ENCODE measurements at regions not wholly inside any gene's neighbourhood (a gene's known extent, or its start where the extent isn't known, plus 50 kb on each side); places are given as distances from the start of the nearest gene placed in this dataset.

DNA sequence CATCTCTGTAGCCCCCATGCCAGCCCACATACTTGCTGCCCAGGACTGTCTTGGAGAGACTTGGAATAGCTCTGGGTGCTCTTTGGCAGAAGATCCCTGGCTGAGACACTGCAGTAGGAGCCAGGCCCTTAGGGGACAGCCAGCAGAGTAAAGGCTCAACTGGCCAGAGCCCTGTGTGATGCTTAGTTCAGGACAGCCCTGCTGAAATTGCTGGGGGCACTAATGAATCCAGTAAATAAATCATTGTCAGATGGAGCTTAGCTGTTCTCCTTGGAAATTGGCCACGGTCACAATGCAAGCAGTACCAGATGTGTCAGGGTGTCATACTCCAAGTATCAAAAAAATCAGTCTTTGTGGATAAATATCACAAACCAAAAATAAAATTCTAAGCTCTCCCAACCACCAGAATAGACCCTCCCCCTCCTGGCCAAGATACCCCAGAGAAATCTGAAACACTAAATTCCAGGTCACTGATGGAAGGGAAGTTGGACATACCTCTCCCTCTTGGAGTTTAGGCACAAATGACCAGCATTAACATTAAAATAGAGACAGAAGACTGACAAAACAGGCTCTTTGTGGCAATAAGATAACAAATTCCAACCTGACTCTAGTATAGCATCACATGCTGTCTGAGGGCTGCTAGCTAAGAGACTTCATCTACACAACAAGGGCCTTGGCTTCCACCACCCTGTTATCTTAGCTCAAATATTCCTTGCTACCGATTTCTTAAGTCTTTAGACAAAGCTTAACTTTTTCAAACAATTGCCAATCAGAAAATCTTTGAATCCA is 83.2 kb upstream of the DNAH14 start:
- ChIA-PET POLR2A (no interaction called here), CTCF (interaction anchor here (0.6 to 2.2 kb wide), 2 partner anchors 333 to 1595 kb away, joined by 9 to 15 read pairs; no protein-coding TSS in a partner anchor)
- H3K9me3 ChIP-seq (ENCODE audit: control insufficient read depth, insufficient read depth, low read length), result peaks cover 4% of the 10 kb centered on the region; the same call in 1 of the 2 replicates
- no peaks in the 10 kb centered on the region for H3K27me3 ChIP-seq (ENCODE audit: control insufficient read depth, insufficient read depth, low read length)
- no peak overlapping the region for H3K4me3 ChIP-seq (ENCODE audit: low read depth, low read length)
- H3K27ac ChIP-seq (ENCODE audit: low read depth, low read length), result no peak overlapping the region
- DNase-seq (ENCODE audit: low read depth, low spot score), result no peak
- no peak for TF ChIP-seq CTCF (IDR thresholded peaks at IDR 0.05; ENCODE audit: low read depth, low read length)

DNA sequence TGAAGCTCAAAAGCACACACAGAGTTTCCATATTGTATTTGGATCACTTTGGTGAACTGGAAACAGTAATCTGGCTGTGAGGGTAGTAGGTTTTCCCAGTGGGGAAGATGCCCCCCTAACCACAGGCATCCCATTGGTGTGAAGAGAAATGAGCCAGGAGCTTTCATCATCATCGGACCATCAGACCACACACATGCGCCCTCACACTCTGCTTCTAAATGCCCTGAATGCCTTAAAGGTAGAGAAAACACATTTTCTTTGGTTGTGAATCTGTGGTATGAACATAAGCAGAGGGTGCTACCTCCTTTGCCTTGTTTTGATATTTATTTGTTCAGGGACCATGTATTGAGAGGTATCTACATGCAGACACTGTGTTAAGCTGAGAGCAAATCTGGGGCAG is 79.0 kb upstream of the DNAH14 start:
- POLR2A ChIA-PET, result no interaction called here
- Histone ChIP-seq H3K27ac (ENCODE audit: low read depth, low read length) (no peak overlapping the region), H3K27me3 (ENCODE audit: control insufficient read depth, insufficient read depth, low read length) (no peaks in the 10 kb centered on the region), H3K9me3 (ENCODE audit: control insufficient read depth, insufficient read depth, low read length) (no peaks in the 10 kb centered on the region), H3K4me3 (ENCODE audit: low read depth, low read length) (no peak overlapping the region)
- TF ChIP-seq CTCF (IDR thresholded peaks at IDR 0.05; ENCODE audit: low read depth, low read length), result no peak
- no peak for DNase-seq (ENCODE audit: low read depth, low spot score)
- CTCF ChIA-PET, result interaction anchor here (0.7 to 11.6 kb wide), 34 partner anchors 11 to 393 kb away, joined by 3 to 327 read pairs (median 8); no protein-coding TSS in a partner anchor

- H3K9me3 ChIP-seq (ENCODE audit: control insufficient read depth, insufficient read depth, low read length), result no peaks in the 10 kb centered on the region
- no peak overlapping the region for H3K4me3 ChIP-seq (ENCODE audit: low read depth, low read length)
- DNase-seq (ENCODE audit: low read depth, low spot score), result no peak
- CTCF ChIA-PET, result interaction anchor here (0.6 to 11.6 kb wide), 70 partner anchors 8 to 722 kb away, joined by 3 to 327 read pairs (median 5); partner anchors contain the start of gene CNIH3
- POLR2A ChIA-PET, result no interaction called here
- TF ChIP-seq CTCF (IDR thresholded peaks at IDR 0.05; ENCODE audit: low read depth, low read length), result peak; percentile 82
- no peaks in the 10 kb centered on the region for H3K27me3 ChIP-seq (ENCODE audit: control insufficient read depth, insufficient read depth, low read length)
- no peak overlapping the region for H3K27ac ChIP-seq (ENCODE audit: low read depth, low read length)
These were observed 78.1 kb upstream of the DNAH14 start for GRCh38 chr1:224851210-224851847.

- no peak for TF ChIP-seq CTCF (IDR thresholded peaks at IDR 0.05; ENCODE audit: low read depth, low read length)
These were observed 77.6 kb upstream of the DNAH14 start for GRCh38 chr1:224851848-224852261.

More at GRCh38 chr1:224851848-224852261, 77.6 kb upstream of the DNAH14 start:
- H3K27me3 ChIP-seq (ENCODE audit: control insufficient read depth, insufficient read depth, low read length), result no peaks in the 10 kb centered on the region
- no peak overlapping the region for H3K27ac ChIP-seq (ENCODE audit: low read depth, low read length)
- H3K4me3 ChIP-seq (ENCODE audit: low read depth, low read length), result no peak overlapping the region
- no peak for DNase-seq (ENCODE audit: low read depth, low spot score)
- ChIA-PET CTCF (interaction anchor here (0.6 to 11.6 kb wide), 60 partner anchors 8 to 722 kb away, joined by 3 to 327 read pairs (median 5); partner anchors contain the start of gene CNIH3), POLR2A (interaction anchor here (0.5 kb wide), 1 partner anchor 288 kb away, joined by 6 read pairs; no protein-coding TSS in a partner anchor)
- no peaks in the 10 kb centered on the region for H3K9me3 ChIP-seq (ENCODE audit: control insufficient read depth, insufficient read depth, low read length)

Data from AG04450 (cell line).